ENCODE measurements at regions not wholly inside any gene's neighbourhood (a gene's known extent, or its start where the extent isn't known, plus 50 kb on each side); places are given as distances from the start of the nearest gene placed in this dataset.

GRCh38 chr7:156169474-156170370 lies 357.5 kb upstream of the SHH start:
- Histone ChIP-seq H4K20me1 (replicated peaks; ENCODE audit: control insufficient read depth, extremely low read depth, insufficient read depth, low read length) (no peaks in the 10 kb centered on the region), H3K27ac (ENCODE audit: insufficient read depth, low read depth, low read length) (no peak overlapping the region), H3K9me3 (replicated peaks; ENCODE audit: control insufficient read depth, insufficient read depth, low read length) (peaks cover 2% of the 10 kb centered on the region), H3K4me1 (ENCODE audit: control insufficient read depth, extremely low read depth, insufficient read depth, low read length) (no peaks in the 10 kb centered on the region), H2AFZ (ENCODE audit: low read depth, low read length) (no peak overlapping the region), H3K9ac (replicated peaks; ENCODE audit: extremely low read depth, insufficient read depth, low read length) (no peak overlapping the region), H3K36me3 (ENCODE audit: control insufficient read depth in 2 of 2, extremely low read depth in 1 of 2, insufficient read depth in 2 of 2, low read length in 2 of 2) (no peaks in the 10 kb centered on the region), H3K79me2 (ENCODE audit: control insufficient read depth, insufficient read depth, low read length) (no peaks in the 10 kb centered on the region), H3K4me3 (replicated peaks in 1 of 3; ENCODE audit: insufficient read depth in 1 of 3, low read depth in 1 of 3, low read length in 3 of 3) (no peak overlapping the region), H3K9me1 (replicated peaks; ENCODE audit: control insufficient read depth, extremely low read depth, insufficient read depth, low read length) (no peaks in the 10 kb centered on the region), H3K4me2 (ENCODE audit: insufficient read depth, low read length) (no peak overlapping the region), H3K27me3 (ENCODE audit: control insufficient read depth in 2 of 2, insufficient read depth in 2 of 2, low read length in 2 of 2) (no peaks in the 10 kb centered on the region)
- ChIA-PET POLR2A (no interaction called here), CTCF (no interaction called here)
- FAIRE-seq (no peak), DNase-seq (ENCODE audit: low read depth, low spot score) (no peak)
- TF ChIP-seq GATA2 (IDR thresholded peaks at IDR 0.05; ENCODE audit: insufficient read depth, insufficient read length, low read depth, low read length) (no peak), EZH2 (IDR thresholded peaks at IDR 0.05; ENCODE audit: borderline replicate concordance, low read depth, low read length, severe bottlenecking) (no peak), FOS (IDR thresholded peaks at IDR 0.05; ENCODE audit: borderline replicate concordance, insufficient read depth, low read length) (no peak), MYC (IDR thresholded peaks at IDR 0.05; ENCODE audit: low read depth, low read length) (no peak), JUN (IDR thresholded peaks at IDR 0.05; ENCODE audit: borderline replicate concordance, insufficient read depth, insufficient read length, low read depth) (no peak), MAX (IDR thresholded peaks at IDR 0.05; ENCODE audit: insufficient read depth, insufficient read length) (no peak), POLR2A (IDR thresholded peaks at IDR 0.05; ENCODE audit: low read depth, low read length) (no peak)
- TF ChIP-seq, protein P1, sequence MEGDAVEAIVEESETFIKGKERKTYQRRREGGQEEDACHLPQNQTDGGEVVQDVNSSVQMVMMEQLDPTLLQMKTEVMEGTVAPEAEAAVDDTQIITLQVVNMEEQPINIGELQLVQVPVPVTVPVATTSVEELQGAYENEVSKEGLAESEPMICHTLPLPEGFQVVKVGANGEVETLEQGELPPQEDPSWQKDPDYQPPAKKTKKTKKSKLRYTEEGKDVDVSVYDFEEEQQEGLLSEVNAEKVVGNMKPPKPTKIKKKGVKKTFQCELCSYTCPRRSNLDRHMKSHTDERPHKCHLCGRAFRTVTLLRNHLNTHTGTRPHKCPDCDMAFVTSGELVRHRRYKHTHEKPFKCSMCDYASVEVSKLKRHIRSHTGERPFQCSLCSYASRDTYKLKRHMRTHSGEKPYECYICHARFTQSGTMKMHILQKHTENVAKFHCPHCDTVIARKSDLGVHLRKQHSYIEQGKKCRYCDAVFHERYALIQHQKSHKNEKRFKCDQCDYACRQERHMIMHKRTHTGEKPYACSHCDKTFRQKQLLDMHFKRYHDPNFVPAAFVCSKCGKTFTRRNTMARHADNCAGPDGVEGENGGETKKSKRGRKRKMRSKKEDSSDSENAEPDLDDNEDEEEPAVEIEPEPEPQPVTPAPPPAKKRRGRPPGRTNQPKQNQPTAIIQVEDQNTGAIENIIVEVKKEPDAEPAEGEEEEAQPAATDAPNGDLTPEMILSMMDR (IDR thresholded peaks at IDR 0.05; ENCODE audit: extremely low read depth in 1 of 2, insufficient read depth in 1 of 2, low read depth in 1 of 2, low read length in 2 of 2): no peak
- dilution Hi-C loops (cut with MboI; ENCODE audit: extremely low pct_ligation_motif_present, low sequenced_read_pairs): no loop called here
- intact Hi-C loops (cut with micrococcal nuclease): no loop called here
- BruUV-seq (replicated peaks): no TSS peak
